ENCODE measurements at regions not wholly inside any gene's neighbourhood (a gene's known extent, or its start where the extent isn't known, plus 50 kb on each side); places are given as distances from the start of the nearest gene placed in this dataset.

DNA sequence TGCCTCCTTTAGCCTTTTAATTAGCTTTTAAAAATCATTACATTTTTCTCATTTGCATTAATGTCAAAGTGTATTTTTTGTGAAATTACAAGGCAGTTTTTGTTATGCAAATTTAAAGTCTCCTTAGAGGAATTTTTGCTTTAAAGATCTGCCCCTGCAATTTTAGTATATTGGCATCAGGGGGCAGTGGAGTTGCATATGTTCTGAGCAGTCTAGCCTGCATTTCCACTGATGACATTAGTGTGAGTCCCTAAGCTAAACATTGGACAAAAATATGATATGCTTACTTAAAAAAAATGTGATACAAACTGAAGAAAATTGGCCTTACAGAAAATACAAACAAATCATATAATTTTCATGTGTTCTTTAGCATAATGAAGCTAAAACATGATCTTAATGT is 426.5 kb downstream of the SLC4A3 start:
- H3K4me3 ChIP-seq: no peak overlapping the region

DNA sequence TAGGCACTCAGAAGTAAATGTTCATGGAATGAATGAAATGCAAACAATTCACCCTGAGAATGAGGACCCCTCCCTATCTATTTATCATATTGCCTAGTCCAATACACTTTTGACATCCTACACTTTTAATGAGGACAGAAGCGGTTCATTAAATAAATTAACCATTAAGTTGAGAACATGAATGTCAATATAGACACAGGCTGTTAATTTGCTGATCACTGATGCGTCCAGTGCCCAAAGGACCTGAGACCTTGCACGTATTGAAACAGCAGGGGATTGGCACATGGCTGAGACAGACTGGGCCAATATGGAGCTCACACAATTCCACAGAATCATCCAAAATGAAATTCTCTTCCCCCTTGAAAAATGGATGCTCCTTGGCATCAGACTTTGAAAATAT is 430.0 kb downstream of the SLC4A3 start:
- no peaks in the 10 kb centered on the region for H3K27me3 ChIP-seq (replicated peaks in 1 of 7)
- 87 to 94% (median 91%) methylated on average over 3 of the region's 3 CpGs for whole genome bisulfite sequencing, 5 donors
- no peak overlapping the region for H3K27ac ChIP-seq
- no peak overlapping the region for H3K4me3 ChIP-seq
- no peaks in the 10 kb centered on the region for H3K4me1 ChIP-seq
- DNase-seq: no peak
- TF ChIP-seq POLR2AphosphoS5 (IDR thresholded peaks at IDR 0.05) (no peak), CTCF (IDR thresholded peaks at IDR 0.05 in 8 of 11, conservative IDR thresholded peaks at IDR 0.05 in 3 of 11) (no peak), POLR2A (IDR thresholded peaks at IDR 0.05) (no peak)
- no peaks in the 10 kb centered on the region for H3K36me3 ChIP-seq
- intact Hi-C loops (cut with DNase I; ENCODE audit: low total_unique reads): no loop called here
- peaks cover 0 to 18% (median 5%) of the 10 kb centered on the region in 8 donors for H3K9me3 ChIP-seq

More for the DNA sequence above, 426.5 kb downstream of the SLC4A3 start:
- no peaks in the 10 kb centered on the region for H3K27me3 ChIP-seq (replicated peaks in 1 of 7)
- H3K27ac ChIP-seq: no peak overlapping the region
- intact Hi-C loops (cut with DNase I; ENCODE audit: low total_unique reads): no loop called here
- DNase-seq: no peak
- no peaks in the 10 kb centered on the region for H3K4me1 ChIP-seq
- TF ChIP-seq POLR2A (IDR thresholded peaks at IDR 0.05) (no peak), POLR2AphosphoS5 (IDR thresholded peaks at IDR 0.05) (no peak), CTCF (IDR thresholded peaks at IDR 0.05 in 8 of 11, conservative IDR thresholded peaks at IDR 0.05 in 3 of 11) (no peak)
- H3K36me3 ChIP-seq: no peaks in the 10 kb centered on the region
- H3K9me3 ChIP-seq: peaks cover 0 to 18% (median 5%) of the 10 kb centered on the region in 8 donors

- intact Hi-C loops (cut with DNase I; ENCODE audit: low total_unique reads): no loop called here
- no peak for TF ChIP-seq POLR2AphosphoS5 (IDR thresholded peaks at IDR 0.05)
- no peak for TF ChIP-seq POLR2A (IDR thresholded peaks at IDR 0.05)
- TF ChIP-seq CTCF (IDR thresholded peaks at IDR 0.05 in 8 of 11, conservative IDR thresholded peaks at IDR 0.05 in 3 of 11): no peak
- no peaks in the 10 kb centered on the region for H3K27me3 ChIP-seq (replicated peaks in 1 of 7)
- peaks cover 0 to 18% (median 5%) of the 10 kb centered on the region in 8 donors for H3K9me3 ChIP-seq
- H3K4me3 ChIP-seq: no peak overlapping the region
- no peak overlapping the region for H3K27ac ChIP-seq
- no peak for DNase-seq
- no peaks in the 10 kb centered on the region for H3K36me3 ChIP-seq
- WGBS, 5 donors: 75 to 84% (median 79%) methylated on average over 9 of the region's 9 CpGs
- no peaks in the 10 kb centered on the region for H3K4me1 ChIP-seq
Observed at GRCh38 chr2:220057916-220058315, 430.5 kb downstream of the SLC4A3 start.

- Histone ChIP-seq H3K4me3 (no peak overlapping the region), H3K9me3 (no peaks in the 10 kb centered on the region), H3K36me3 (no peaks in the 10 kb centered on the region), H3K27ac (no peak overlapping the region), H3K27me3 (replicated peaks in 1 of 7) (no peaks in the 10 kb centered on the region), H3K4me1 (no peaks in the 10 kb centered on the region)
- intact Hi-C loops (cut with DNase I; ENCODE audit: low total_unique reads): no loop called here
- TF ChIP-seq POLR2A (IDR thresholded peaks at IDR 0.05): no peak
- TF ChIP-seq POLR2AphosphoS5 (IDR thresholded peaks at IDR 0.05): no peak
- no peak for TF ChIP-seq CTCF (IDR thresholded peaks at IDR 0.05 in 8 of 11, conservative IDR thresholded peaks at IDR 0.05 in 3 of 11)
- WGBS, 5 donors: 46 to 58% (median 52%) methylated on average over 13 of the region's 13 CpGs
- DNase-seq: no peak
Observed at GRCh38 chr2:220064111-220065030, 436.9 kb downstream of the SLC4A3 start.
